Panc1 (cell line): ENCODE measurements at regions not wholly inside any gene's neighbourhood (a gene's known extent, or its start where the extent isn't known, plus 50 kb on each side); places are given as distances from the start of the nearest gene placed in this dataset.

Experiments
- CTCF ChIP-seq: fragments of 450-650 bp; IDR thresholded peaks from 2 replicates; pipeline ENCODE4 v1.5.1; 2017; ENCODE audit warnings: mild to moderate bottlenecking
- POLR2AphosphoS5 ChIP-seq: IDR thresholded peaks from 2 replicates; pipeline ENCODE4 v1.6.1; 2012; ENCODE audit warnings: mild to moderate bottlenecking, low read depth, low read length, moderate library complexity
- SIN3A ChIP-seq: IDR thresholded peaks from 2 replicates; pipeline ENCODE4 v1.6.1; 2012; ENCODE audit warnings: low read depth, mild to moderate bottlenecking, low read length, moderate library complexity, borderline replicate concordance; ENCODE audit not compliant: insufficient read depth
- TF ChIP-seq, protein P1 (sequence below), 2 experiments: IDR thresholded peaks; 2 replicates each; pipeline ENCODE4 v1.6.1; 2011 to 2012; ENCODE audit warnings: low read depth in 2 of 2, control low read depth in 1 of 2, low read length in 1 of 2, mild to moderate bottlenecking in 1 of 2, moderate library complexity in 1 of 2; ENCODE audit not compliant: insufficient read depth in 1 of 2

DNA sequence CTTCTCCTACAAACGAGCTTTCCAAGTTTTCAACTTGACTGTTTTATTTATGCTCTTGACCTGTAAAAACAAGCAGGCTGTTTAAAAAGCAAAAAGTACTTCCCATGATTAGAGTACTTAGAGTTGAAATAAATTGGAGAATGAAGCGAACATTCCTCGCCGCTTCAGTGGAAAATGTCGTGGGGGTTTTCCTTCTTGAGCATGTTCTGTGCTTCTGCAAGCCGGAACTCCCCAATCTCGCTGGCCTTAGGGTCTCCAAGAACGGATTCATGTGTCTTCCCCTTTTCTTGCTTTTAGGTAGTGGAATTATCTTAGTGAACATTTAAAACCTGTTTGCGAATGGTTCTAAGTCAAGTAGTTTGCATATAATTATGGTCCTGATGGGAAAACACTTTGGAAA is 103.6 kb upstream of the ZNF536 start:
- TF ChIP-seq CTCF (no peak), POLR2AphosphoS5 (no peak), SIN3A (no peak)
- TF ChIP-seq, protein P1, sequence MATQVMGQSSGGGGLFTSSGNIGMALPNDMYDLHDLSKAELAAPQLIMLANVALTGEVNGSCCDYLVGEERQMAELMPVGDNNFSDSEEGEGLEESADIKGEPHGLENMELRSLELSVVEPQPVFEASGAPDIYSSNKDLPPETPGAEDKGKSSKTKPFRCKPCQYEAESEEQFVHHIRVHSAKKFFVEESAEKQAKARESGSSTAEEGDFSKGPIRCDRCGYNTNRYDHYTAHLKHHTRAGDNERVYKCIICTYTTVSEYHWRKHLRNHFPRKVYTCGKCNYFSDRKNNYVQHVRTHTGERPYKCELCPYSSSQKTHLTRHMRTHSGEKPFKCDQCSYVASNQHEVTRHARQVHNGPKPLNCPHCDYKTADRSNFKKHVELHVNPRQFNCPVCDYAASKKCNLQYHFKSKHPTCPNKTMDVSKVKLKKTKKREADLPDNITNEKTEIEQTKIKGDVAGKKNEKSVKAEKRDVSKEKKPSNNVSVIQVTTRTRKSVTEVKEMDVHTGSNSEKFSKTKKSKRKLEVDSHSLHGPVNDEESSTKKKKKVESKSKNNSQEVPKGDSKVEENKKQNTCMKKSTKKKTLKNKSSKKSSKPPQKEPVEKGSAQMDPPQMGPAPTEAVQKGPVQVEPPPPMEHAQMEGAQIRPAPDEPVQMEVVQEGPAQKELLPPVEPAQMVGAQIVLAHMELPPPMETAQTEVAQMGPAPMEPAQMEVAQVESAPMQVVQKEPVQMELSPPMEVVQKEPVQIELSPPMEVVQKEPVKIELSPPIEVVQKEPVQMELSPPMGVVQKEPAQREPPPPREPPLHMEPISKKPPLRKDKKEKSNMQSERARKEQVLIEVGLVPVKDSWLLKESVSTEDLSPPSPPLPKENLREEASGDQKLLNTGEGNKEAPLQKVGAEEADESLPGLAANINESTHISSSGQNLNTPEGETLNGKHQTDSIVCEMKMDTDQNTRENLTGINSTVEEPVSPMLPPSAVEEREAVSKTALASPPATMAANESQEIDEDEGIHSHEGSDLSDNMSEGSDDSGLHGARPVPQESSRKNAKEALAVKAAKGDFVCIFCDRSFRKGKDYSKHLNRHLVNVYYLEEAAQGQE (IDR thresholded peaks at IDR 0.05; ENCODE audit: insufficient read depth in 1 of 2, low read depth in 2 of 2, low read length in 1 of 2) = no peak
